Osteocyte (in vitro differentiated cells): ENCODE measurements at regions not wholly inside any gene's neighbourhood (a gene's known extent, or its start where the extent isn't known, plus 50 kb on each side); places are given as distances from the start of the nearest gene placed in this dataset.
"Not testable (repeated sequence)": the region's sequence is repeated elsewhere in the genome, so short reads cannot be mapped to it uniquely, and the experiment has no call there.

Experiments
- DNase-seq: peaks from one replicate; pipeline ENCODE4 v3.0.0; 2021; ENCODE audit warnings: mixed read lengths; ENCODE audit not compliant: unreplicated experiment; ENCODE audit errors: extremely low spot score
- H3K27ac Mint-ChIP-seq: one replicate; pipeline ENCODE4 v1.8.0; 2021; ENCODE audit warnings: mild to moderate bottlenecking, mixed read lengths; ENCODE audit not compliant: unreplicated experiment
- H3K27me3 Mint-ChIP-seq: one replicate; pipeline ENCODE4 v1.8.0; 2021; ENCODE audit warnings: mixed read lengths; ENCODE audit not compliant: unreplicated experiment
- H3K36me3 Mint-ChIP-seq: one replicate; pipeline ENCODE4 v1.8.0; 2021; ENCODE audit warnings: mixed read lengths; ENCODE audit not compliant: unreplicated experiment
- H3K4me1 Mint-ChIP-seq: one replicate; pipeline ENCODE4 v1.8.0; 2021; ENCODE audit warnings: mixed read lengths; ENCODE audit not compliant: unreplicated experiment
- H3K4me3 Mint-ChIP-seq: one replicate; pipeline ENCODE4 v1.8.0; 2021; ENCODE audit warnings: mild to moderate bottlenecking, moderate library complexity, mixed read lengths; ENCODE audit not compliant: unreplicated experiment
- H3K9me3 Mint-ChIP-seq: one replicate; pipeline ENCODE4 v1.8.0; 2021; ENCODE audit warnings: mixed read lengths; ENCODE audit not compliant: unreplicated experiment
- TF ChIP-seq, protein P1 (sequence below): fragments of 200-600 bp; sonication (generic); IDR thresholded peaks from 2 replicates; pipeline ENCODE4 v1.5.0; 2021; ENCODE audit warnings: antibody characterized with exemption, mild to moderate bottlenecking, moderate library complexity

DNA sequence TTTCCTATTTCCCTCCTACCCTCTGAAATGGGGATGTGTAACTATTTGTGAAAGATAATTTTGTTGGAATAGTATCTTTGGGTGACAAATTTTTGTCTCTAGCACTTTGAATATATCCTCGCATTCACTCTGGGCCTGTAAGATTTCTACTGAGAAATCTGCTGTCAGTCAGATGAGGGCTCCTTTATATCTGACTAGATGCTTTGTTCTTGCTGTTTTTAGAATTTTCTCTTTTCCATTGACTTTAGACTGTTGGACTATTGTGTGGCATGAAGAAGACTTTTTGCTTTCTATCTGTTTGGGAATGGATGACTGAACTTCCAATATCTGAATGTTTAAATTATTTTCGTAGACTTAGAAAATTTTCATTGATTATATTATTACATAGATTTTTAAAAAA lies 54.2 kb upstream of the GRID2 start:
- Mint-ChIP-seq H3K4me1 (no peaks in the 10 kb centered on the region), H3K27me3 (peaks cover 17% of the 10 kb centered on the region)

DNA sequence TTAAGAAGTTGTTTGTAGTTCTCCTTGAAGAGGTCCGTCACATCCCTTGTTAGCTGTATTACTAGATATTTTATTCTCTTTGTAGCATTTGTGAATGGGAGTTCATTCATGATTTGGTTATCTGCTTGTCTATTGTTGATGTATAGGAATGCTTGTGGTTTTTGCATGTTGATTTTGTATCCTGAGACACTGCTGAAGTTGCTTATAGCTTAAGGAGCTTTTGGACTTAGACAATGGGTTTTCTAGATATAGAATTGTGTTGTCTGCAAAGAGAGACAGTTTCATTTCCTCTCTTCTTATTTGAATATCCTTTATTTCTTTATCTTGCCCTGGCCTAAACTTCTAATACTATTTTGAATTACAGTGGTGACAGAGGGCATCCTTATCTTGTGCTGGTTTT lies 52.1 kb upstream of the GRID2 start:
- no peaks in the 10 kb centered on the region for H3K4me1 Mint-ChIP-seq
- TF ChIP-seq, protein P1, sequence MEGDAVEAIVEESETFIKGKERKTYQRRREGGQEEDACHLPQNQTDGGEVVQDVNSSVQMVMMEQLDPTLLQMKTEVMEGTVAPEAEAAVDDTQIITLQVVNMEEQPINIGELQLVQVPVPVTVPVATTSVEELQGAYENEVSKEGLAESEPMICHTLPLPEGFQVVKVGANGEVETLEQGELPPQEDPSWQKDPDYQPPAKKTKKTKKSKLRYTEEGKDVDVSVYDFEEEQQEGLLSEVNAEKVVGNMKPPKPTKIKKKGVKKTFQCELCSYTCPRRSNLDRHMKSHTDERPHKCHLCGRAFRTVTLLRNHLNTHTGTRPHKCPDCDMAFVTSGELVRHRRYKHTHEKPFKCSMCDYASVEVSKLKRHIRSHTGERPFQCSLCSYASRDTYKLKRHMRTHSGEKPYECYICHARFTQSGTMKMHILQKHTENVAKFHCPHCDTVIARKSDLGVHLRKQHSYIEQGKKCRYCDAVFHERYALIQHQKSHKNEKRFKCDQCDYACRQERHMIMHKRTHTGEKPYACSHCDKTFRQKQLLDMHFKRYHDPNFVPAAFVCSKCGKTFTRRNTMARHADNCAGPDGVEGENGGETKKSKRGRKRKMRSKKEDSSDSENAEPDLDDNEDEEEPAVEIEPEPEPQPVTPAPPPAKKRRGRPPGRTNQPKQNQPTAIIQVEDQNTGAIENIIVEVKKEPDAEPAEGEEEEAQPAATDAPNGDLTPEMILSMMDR, result no peak
- peaks cover 14% of the 10 kb centered on the region for H3K9me3 Mint-ChIP-seq
- H3K27me3 Mint-ChIP-seq, result peaks cover 11% of the 10 kb centered on the region
- no peaks in the 10 kb centered on the region for H3K36me3 Mint-ChIP-seq
- H3K4me3 Mint-ChIP-seq, result no peak overlapping the region
- DNase-seq, result no peak
- no peak overlapping the region for H3K27ac Mint-ChIP-seq

More for the DNA sequence above, 54.2 kb upstream of the GRID2 start:
- Mint-ChIP-seq H3K36me3 (no peaks in the 10 kb centered on the region), H3K9me3 (peaks cover 7% of the 10 kb centered on the region), H3K4me3 (no peak overlapping the region), H3K27ac (no peak overlapping the region)
- DNase-seq, result no peak
- TF ChIP-seq, protein P1, result no peak

DNA sequence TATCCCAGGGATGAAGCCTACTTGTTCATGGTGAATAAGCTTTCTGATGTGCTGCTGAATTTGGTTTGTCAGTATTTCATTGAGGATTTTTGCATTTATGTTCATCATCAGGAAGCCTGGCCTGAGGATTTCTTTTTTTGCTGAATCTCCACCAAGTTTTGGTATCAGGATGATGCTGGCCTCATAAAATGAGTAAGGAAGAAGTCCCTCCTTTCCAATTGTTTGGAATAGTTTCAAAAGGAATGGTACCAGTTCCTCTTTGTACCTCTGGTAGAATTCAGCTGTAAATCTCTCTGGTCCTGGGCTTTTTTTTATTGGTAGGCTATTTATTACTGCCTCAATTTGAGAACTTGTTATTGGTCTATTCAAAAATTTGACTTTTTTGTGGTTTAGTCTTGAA lies 51.4 kb upstream of the GRID2 start:
- H3K27ac Mint-ChIP-seq, DNase-seq, H3K27me3 Mint-ChIP-seq, H3K4me1 Mint-ChIP-seq, H3K4me3 Mint-ChIP-seq, H3K36me3 Mint-ChIP-seq: not testable (repeated sequence)
- H3K9me3 Mint-ChIP-seq, result peaks cover 14% of the 10 kb centered on the region

DNA sequence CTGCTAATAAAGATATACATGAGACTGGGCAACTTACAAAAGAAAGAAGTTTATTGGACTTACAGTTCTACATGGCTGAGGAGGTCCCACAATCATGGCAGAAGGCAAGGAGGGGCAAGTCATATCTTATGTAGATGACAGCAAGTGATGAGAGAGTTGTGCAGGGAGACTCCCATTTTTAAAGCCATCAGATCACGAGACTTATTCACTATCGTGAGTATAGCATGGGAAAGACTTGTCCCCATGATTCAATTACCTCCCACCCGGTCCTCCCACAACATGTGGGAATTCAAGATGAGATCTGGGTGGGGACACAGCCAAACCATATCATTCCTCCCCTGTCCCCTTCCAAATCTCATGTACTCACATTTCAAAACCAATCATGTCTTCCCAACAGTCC lies 50.9 kb upstream of the GRID2 start:
- Mint-ChIP-seq H3K9me3 (peaks cover 14% of the 10 kb centered on the region), H3K36me3 (no peaks in the 10 kb centered on the region), H3K4me3 (no peak overlapping the region), H3K4me1 (no peaks in the 10 kb centered on the region), H3K27me3 (peaks cover 10% of the 10 kb centered on the region), H3K27ac (no peak overlapping the region)
- TF ChIP-seq, protein P1, result no peak
- DNase-seq, result no peak

DNA sequence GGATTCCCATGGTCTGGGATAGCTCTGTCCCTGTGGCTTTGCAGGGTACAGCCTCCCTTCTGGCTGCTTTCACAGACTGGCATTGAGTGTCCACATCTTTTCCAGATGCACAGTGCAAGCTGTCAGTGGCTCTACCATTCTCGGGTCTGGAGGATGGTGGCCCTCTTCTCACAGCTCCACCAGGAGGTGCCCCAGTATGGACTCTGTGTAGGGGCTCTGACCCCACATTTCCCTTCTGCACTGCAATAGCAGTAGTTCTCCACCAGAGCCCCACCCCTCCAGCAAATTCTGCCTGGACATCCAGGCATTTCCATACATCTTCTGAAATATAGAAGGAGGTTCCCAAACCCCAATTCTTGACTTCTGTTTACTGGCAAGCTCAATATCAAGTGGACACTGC lies 50.2 kb upstream of the GRID2 start:
- DNase-seq, result no peak
- no peak overlapping the region for H3K27ac Mint-ChIP-seq
- no peaks in the 10 kb centered on the region for H3K36me3 Mint-ChIP-seq
- peaks cover 14% of the 10 kb centered on the region for H3K9me3 Mint-ChIP-seq
- peaks cover 16% of the 10 kb centered on the region for H3K27me3 Mint-ChIP-seq
- no peak overlapping the region for H3K4me3 Mint-ChIP-seq
- TF ChIP-seq, protein P1, result no peak
- no peaks in the 10 kb centered on the region for H3K4me1 Mint-ChIP-seq
